Smooth muscle cell (in vitro differentiated cells): ENCODE measurements at regions not wholly inside any gene's neighbourhood (a gene's known extent, or its start where the extent isn't known, plus 50 kb on each side); places are given as distances from the start of the nearest gene placed in this dataset.

Source experiments
- DNase-seq: peaks from one replicate; lab custom pipeline; 2025; ENCODE audit not compliant: unreplicated experiment; lab: John Stamatoyannopoulos, UW
- H2AFZ ChIP-seq: fragments of 200-600 bp; sonication (generic); 2 replicates; pipeline ENCODE4 v1.6.0; 2016; ENCODE audit warnings: antibody characterized with exemption, low read depth, mild to moderate bottlenecking
- H3F3A ChIP-seq: fragments of 200-600 bp; sonication (generic); 2 replicates; pipeline ENCODE4 v1.6.0; 2017; ENCODE audit warnings: antibody characterized with exemption, low read depth
- H3K27ac ChIP-seq: fragments of 200-600 bp; sonication (generic); 2 replicates; pipeline ENCODE4 v1.5.1; 2016; ENCODE audit warnings: low read depth, mild to moderate bottlenecking
- H3K27me3 ChIP-seq: fragments of 200-600 bp; sonication (generic); 2 replicates; pipeline ENCODE4 v1.6.1; 2016; ENCODE audit warnings: low read depth, mild to moderate bottlenecking
- H3K36me3 ChIP-seq: fragments of 200-600 bp; sonication (generic); 2 replicates; pipeline ENCODE4 v1.5.1; 2016; ENCODE audit warnings: low read depth
- H3K4me1 ChIP-seq: fragments of 200-600 bp; sonication (generic); 2 replicates; pipeline ENCODE4 v1.5.1; 2016; ENCODE audit warnings: low read depth
- H3K4me2 ChIP-seq: fragments of 200-600 bp; sonication (generic); 2 replicates; pipeline ENCODE4 v1.6.0; 2016; ENCODE audit warnings: mild to moderate bottlenecking
- H3K4me3 ChIP-seq: fragments of 200-600 bp; sonication (generic); 2 replicates; pipeline ENCODE4 v1.5.1; 2016; ENCODE audit warnings: mild to moderate bottlenecking
- H3K79me2 ChIP-seq: fragments of 200-600 bp; sonication (generic); 2 replicates; pipeline ENCODE4 v1.6.0; 2016; ENCODE audit warnings: low read depth, mild to moderate bottlenecking
- H3K9ac ChIP-seq: fragments of 200-600 bp; sonication (generic); 2 replicates; pipeline ENCODE4 v1.6.0; 2016; ENCODE audit warnings: low read depth
- H3K9me3 ChIP-seq: fragments of 200-600 bp; sonication (generic); replicated peaks from 2 replicates; pipeline ENCODE4 v1.5.1; 2016; ENCODE audit warnings: low read depth
- H4K20me1 ChIP-seq: fragments of 200-600 bp; sonication (generic); 2 replicates; pipeline ENCODE4 v1.6.0; 2016; ENCODE audit warnings: low read depth
- WGBS: methylation state at CpG from one replicate; pipeline ENCODE4 v1.1.7; 2016; ENCODE audit warnings: low lambda C conversion rate; 5-methylcytosine and 5-hydroxymethylcytosine counted together
- TF ChIP-seq, protein P1 (sequence below): fragments of 200-600 bp; sonication (generic); IDR thresholded peaks from 2 replicates; pipeline ENCODE4 v1.5.1; 2017; ENCODE audit warnings: borderline replicate concordance, mild to moderate bottlenecking, antibody characterized with exemption; ENCODE audit not compliant: insufficient read depth, poor library complexity, severe bottlenecking

DNA sequence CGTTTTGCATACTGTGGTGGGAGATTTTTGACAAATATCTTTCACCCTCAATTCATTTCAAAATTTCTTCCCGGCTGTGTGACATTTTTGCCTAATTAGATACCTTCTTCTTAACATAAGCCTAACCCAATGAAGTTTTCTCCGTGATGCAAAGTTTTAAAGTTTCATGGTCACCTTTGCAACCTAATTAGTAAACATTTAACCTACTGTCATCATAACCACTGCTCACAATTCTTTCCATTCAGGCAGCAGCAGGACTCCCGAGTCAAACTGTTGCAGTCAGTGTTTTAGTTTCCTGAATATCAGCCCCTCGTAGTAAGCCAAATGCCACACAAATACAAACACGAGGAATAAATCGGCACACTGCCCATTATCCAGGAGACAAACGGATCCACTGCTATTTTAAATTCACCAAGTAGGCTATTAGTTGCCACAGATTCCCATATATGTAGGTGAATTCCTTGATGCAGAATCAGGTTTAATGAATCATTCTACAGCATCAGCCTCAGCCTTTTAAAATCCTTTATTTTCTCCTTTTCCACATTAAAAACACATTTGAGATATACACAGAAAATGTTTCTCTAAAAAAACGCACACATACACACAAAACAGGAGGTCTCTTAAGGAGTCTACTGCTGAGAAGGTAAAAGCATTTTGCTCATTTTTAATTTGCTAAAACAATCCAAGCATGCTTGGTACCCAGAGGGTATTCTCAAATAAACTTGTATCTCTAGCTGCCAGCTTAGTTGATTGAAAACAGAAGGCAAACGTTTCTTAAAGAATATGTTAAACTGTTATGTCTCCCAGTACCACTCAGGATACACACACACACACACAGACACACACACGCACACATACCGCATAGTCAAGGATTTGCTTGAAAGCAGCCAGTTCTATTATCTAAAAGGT is 106.5 kb upstream of the KCTD1 start:
- WGBS = 29% methylated on average over 12 of the region's 12 CpGs
- peaks cover 28% of the 10 kb centered on the region for H3F3A ChIP-seq
- peaks cover 13% of the 10 kb centered on the region for H3K4me1 ChIP-seq
- H3K27me3 ChIP-seq = peaks cover 40% of the 10 kb centered on the region
- peak overlapping the region; percentile 72 for H3K4me3 ChIP-seq
- no peak overlapping the region for H3K27ac ChIP-seq
- H3K79me2 ChIP-seq = no peaks in the 10 kb centered on the region
- peak overlapping the region; percentile 95 for H3K4me2 ChIP-seq
- H2AFZ ChIP-seq = peak overlapping the region; percentile 81
- H3K9me3 ChIP-seq = no peaks in the 10 kb centered on the region
- no peaks in the 10 kb centered on the region for H3K36me3 ChIP-seq
- TF ChIP-seq, protein P1, sequence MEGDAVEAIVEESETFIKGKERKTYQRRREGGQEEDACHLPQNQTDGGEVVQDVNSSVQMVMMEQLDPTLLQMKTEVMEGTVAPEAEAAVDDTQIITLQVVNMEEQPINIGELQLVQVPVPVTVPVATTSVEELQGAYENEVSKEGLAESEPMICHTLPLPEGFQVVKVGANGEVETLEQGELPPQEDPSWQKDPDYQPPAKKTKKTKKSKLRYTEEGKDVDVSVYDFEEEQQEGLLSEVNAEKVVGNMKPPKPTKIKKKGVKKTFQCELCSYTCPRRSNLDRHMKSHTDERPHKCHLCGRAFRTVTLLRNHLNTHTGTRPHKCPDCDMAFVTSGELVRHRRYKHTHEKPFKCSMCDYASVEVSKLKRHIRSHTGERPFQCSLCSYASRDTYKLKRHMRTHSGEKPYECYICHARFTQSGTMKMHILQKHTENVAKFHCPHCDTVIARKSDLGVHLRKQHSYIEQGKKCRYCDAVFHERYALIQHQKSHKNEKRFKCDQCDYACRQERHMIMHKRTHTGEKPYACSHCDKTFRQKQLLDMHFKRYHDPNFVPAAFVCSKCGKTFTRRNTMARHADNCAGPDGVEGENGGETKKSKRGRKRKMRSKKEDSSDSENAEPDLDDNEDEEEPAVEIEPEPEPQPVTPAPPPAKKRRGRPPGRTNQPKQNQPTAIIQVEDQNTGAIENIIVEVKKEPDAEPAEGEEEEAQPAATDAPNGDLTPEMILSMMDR = no peak
- H3K9ac ChIP-seq = no peak overlapping the region
- no peaks in the 10 kb centered on the region for H4K20me1 ChIP-seq
- DNase-seq = no peak

DNA sequence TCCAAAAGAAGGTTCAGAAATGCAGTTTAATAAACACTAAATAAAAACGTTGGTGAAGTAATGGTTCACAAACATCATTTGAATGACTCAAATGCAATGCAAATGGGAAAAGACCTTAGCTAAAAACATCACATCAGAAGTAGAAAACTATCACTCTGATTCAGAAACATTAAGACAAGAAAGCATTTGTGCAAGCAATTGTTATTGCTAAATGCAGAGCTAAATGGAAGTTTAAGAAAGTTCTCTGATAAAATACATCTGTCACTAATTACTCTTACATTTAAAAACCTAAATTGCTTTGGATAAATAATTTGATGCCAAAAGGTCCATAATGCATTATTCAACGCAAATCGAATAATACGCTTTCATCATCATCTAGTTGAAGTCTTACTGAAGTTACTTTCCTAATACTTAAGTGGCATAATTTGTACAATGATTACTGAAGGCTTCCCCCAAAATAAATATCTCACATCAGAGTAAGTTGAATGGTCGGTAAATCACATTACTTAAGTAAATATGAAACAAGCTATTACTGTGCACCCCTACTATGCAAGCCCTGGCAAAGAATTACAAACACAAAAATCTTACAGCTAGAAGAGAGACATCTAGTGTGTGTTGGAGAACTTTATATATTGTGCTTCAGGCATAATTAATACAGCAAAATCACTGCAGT is 105.7 kb upstream of the KCTD1 start:
- Histone ChIP-seq H3K9ac (no peak overlapping the region), H3K9me3 (no peaks in the 10 kb centered on the region), H3K4me1 (peaks cover 13% of the 10 kb centered on the region), H3F3A (peaks cover 28% of the 10 kb centered on the region), H2AFZ (no peak overlapping the region), H3K27me3 (peaks cover 32% of the 10 kb centered on the region), H3K27ac (no peak overlapping the region), H3K4me2 (no peak overlapping the region), H4K20me1 (no peaks in the 10 kb centered on the region), H3K79me2 (no peaks in the 10 kb centered on the region), H3K36me3 (no peaks in the 10 kb centered on the region), H3K4me3 (no peak overlapping the region)
- TF ChIP-seq, protein P1 = no peak
- WGBS = 73% methylated on average over 5 of the region's 5 CpGs
- no peak for DNase-seq

DNA sequence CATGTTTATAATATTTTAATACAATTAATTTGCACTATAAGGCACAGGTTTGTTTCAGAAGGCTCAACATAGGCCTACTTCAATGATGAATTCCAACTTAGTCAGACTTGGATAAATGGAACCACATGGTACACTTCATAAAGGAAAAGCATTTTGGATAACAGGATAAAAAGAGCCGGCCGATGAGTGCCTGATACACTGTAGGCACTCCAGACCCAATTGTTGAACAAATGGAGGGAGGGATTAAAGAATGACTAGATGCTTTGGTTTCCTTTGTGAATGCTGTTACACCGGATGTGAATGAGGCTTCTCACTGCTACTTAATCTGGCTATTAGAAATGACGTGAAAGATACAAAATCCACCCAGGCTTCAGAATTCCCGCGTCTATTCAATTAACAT is 104.1 kb upstream of the KCTD1 start:
- H3K27me3 ChIP-seq = peaks cover 19% of the 10 kb centered on the region
- no peaks in the 10 kb centered on the region for H4K20me1 ChIP-seq
- H3F3A ChIP-seq = peaks cover 17% of the 10 kb centered on the region
- no peak for DNase-seq
- H3K9me3 ChIP-seq = no peaks in the 10 kb centered on the region
- no peak overlapping the region for H3K4me2 ChIP-seq
- H3K4me1 ChIP-seq = peaks cover 6% of the 10 kb centered on the region
- no peak overlapping the region for H3K27ac ChIP-seq
- TF ChIP-seq, protein P1 = no peak
- H3K4me3 ChIP-seq = no peak overlapping the region
- no peak overlapping the region for H2AFZ ChIP-seq
- no peaks in the 10 kb centered on the region for H3K36me3 ChIP-seq
- 73% methylated on average over 6 of the region's 6 CpGs for WGBS
- H3K9ac ChIP-seq = no peak overlapping the region
- no peaks in the 10 kb centered on the region for H3K79me2 ChIP-seq
